K562 (cell line): ENCODE measurements at regions not wholly inside any gene's neighbourhood (a gene's known extent, or its start where the extent isn't known, plus 50 kb on each side); places are given as distances from the start of the nearest gene placed in this dataset.

Experiments used
- ATAC-seq: fragments of 200-7000 bp; cut with Tn5 transposase; 3 replicates; pipeline ENCODE4 v1.9.1; 2020; ENCODE audit warnings: moderate library complexity
- BruUV-seq: library from RNA; stranded (reverse); fragments of 400-500 nt; replicated peaks from 2 replicates; lab custom pipeline; 2021; lab: Mats Ljungman, UMichigan
- CTCF ChIA-PET: fragments of 300-600 bp; formaldehyde crosslinking; extraction: SDS; loops from one replicate; lab custom pipeline; 2021; ENCODE audit warnings: low intra/inter-chr PET ratio; lab: Yijun Ruan, JAX
- POLR2A ChIA-PET: fragments of 300-600, 350-650 bp; sonication (Branson Sonifier 250); formaldehyde crosslinking; extraction: SDS; loops from one replicate; lab custom pipeline; 2021; ENCODE audit warnings: antibody characterized with exemption, inconsistent platforms; lab: Yijun Ruan, JAX
- DNase-seq, 4 experiments: peaks; one replicate each; pipeline versions ENCODE4 v3.0.0 to v3.0.0-alpha.2; 2011 to 2018; ENCODE audit warnings: low spot score in 3 of 4, mixed read lengths in 3 of 4; ENCODE audit errors: extremely low read depth in 1 of 4
- FAIRE-seq: peaks from 2 replicates; lab custom pipeline; 2011; peaks lifted over from hg19 to GRCh38; lab: Jason Lieb, UNC
- H2AFZ ChIP-seq: 2 replicates; pipeline ENCODE4 v1.6.0; 2011; ENCODE audit warnings: low read depth, low read length, control low read depth, inconsistent platforms
- H3K27ac ChIP-seq: fragments of 200-600 bp; 3 replicates; pipeline ENCODE4 v1.8.0; 2011; ENCODE audit warnings: low read depth, mild to moderate bottlenecking, control low read depth, inconsistent platforms, low read length, moderate library complexity, mixed read lengths; ENCODE audit errors: extremely low read depth
- H3K27me3 ChIP-seq, 2 experiments: fragments of 300-600 bp in 1 of 2; 2 replicates in 1 of 2; 3 replicates in 1 of 2; pipeline versions ENCODE4 v1.6.0 to v1.8.0; 2011; ENCODE audit warnings: inconsistent platforms in 2 of 2, low read length in 2 of 2, mild to moderate bottlenecking in 1 of 2, mixed read lengths in 1 of 2, moderate library complexity in 1 of 2; ENCODE audit not compliant: control insufficient read depth in 2 of 2, insufficient read depth in 2 of 2
- H3K36me3 ChIP-seq: fragments of 300-600 bp; 3 replicates; pipeline ENCODE4 v1.8.0; 2011; ENCODE audit warnings: mild to moderate bottlenecking, low read length, inconsistent platforms; ENCODE audit not compliant: control insufficient read depth, insufficient read depth
- H3K4me1 ChIP-seq, 2 experiments: fragments of 200-600 bp in 1 of 2; replicated peaks in 1 of 2; 2 replicates in 1 of 2; 3 replicates in 1 of 2; pipeline versions ENCODE4 v1.5.1 to v1.8.0; 2011; ENCODE audit warnings: inconsistent platforms in 2 of 2, low read length in 2 of 2, mild to moderate bottlenecking in 1 of 2, mixed read lengths in 1 of 2, moderate library complexity in 1 of 2; ENCODE audit not compliant: control insufficient read depth in 2 of 2, insufficient read depth in 2 of 2
- H3K4me2 ChIP-seq: 2 replicates; pipeline ENCODE4 v1.6.1; 2011; ENCODE audit warnings: low read length, control low read depth, inconsistent platforms, mixed read lengths; ENCODE audit not compliant: insufficient read depth
- H3K4me3 ChIP-seq: fragments of 200-600 bp; sonication (generic), shearing (Covaris generic); 2 replicates; pipeline ENCODE4 v1.5.1; 2016; ENCODE audit warnings: control low read depth, inconsistent platforms
- H3K79me2 ChIP-seq: fragments of 200-600 bp; 3 replicates; pipeline ENCODE4 v1.8.0; 2011; ENCODE audit warnings: low read length, inconsistent platforms; ENCODE audit not compliant: control insufficient read depth, insufficient read depth
- H3K9ac ChIP-seq, 2 experiments: 2 replicates each; pipeline versions ENCODE4 v1.6.0 to v1.6.1; 2011; ENCODE audit warnings: low read depth in 2 of 2, low read length in 2 of 2, control low read depth in 1 of 2, inconsistent platforms in 1 of 2, mild to moderate bottlenecking in 1 of 2, mixed read lengths in 1 of 2; ENCODE audit not compliant: insufficient read depth in 1 of 2
- H3K9me1 ChIP-seq: one replicate; pipeline ENCODE4 v1.6.0; 2011; ENCODE audit warnings: inconsistent platforms, mild to moderate bottlenecking, low read length, moderate library complexity; ENCODE audit not compliant: control insufficient read depth, insufficient read depth
- H3K9me3 ChIP-seq: replicated peaks from 2 replicates; pipeline ENCODE4 v1.5.1; 2011; ENCODE audit warnings: low read depth, low read length, inconsistent platforms; ENCODE audit not compliant: control insufficient read depth, insufficient read depth
- H4K20me1 ChIP-seq: replicated peaks from 2 replicates; pipeline ENCODE4 v1.6.1; 2011; ENCODE audit warnings: low read length, inconsistent platforms, mixed read lengths; ENCODE audit not compliant: control insufficient read depth, insufficient read depth
- ADNP ChIP-seq: fragments of 200-800 bp; sonication (Bioruptor generic); IDR thresholded peaks from 2 replicates; pipeline ENCODE4 v1.6.1; 2016; ENCODE audit warnings: missing genetic modification characterization, missing compliant biosample characterization
- EP300 ChIP-seq: IDR thresholded peaks from 2 replicates; pipeline ENCODE4 v1.6.1; 2012; ENCODE audit warnings: low read length, improper control_type of control experiment
- MAZ ChIP-seq, 2 experiments: fragments of 450-650 bp in 1 of 2; sonication (generic) in 1 of 2; formaldehyde crosslinking; IDR thresholded peaks in 1 of 2; conservative IDR thresholded peaks in 1 of 2; 2 replicates each; pipeline versions ENCODE4 v1.4.0 to v1.5.0; 2020; ENCODE audit warnings: mild to moderate bottlenecking in 1 of 2, missing genetic modification reagents in 1 of 2
- MTA2 ChIP-seq: fragments of 450-650 bp; IDR thresholded peaks from 2 replicates; pipeline ENCODE4 v1.6.1; 2016; ENCODE audit warnings: low read depth
- NFE2 ChIP-seq: IDR thresholded peaks from 2 replicates; pipeline ENCODE4 v1.6.1; 2014; ENCODE audit warnings: antibody characterized with exemption, low read depth
- NFE2L1 ChIP-seq: fragments of 450-650 bp; IDR thresholded peaks from 2 replicates; pipeline ENCODE4 v1.6.1; 2016; ENCODE audit warnings: missing genetic modification characterization, low read depth, mild to moderate bottlenecking, missing compliant biosample characterization, moderate library complexity, borderline replicate concordance
- NFIC ChIP-seq: fragments of 450-650 bp; IDR thresholded peaks from 2 replicates; pipeline ENCODE4 v1.6.1; 2017; ENCODE audit warnings: mild to moderate bottlenecking, inconsistent platforms
- RBM34 ChIP-seq: fragments of 200-400 bp; formaldehyde crosslinking; IDR thresholded peaks from 2 replicates; pipeline ENCODE4 v1.6.1; 2018; ENCODE audit warnings: low read length, borderline replicate concordance; ENCODE audit not compliant: insufficient read depth
- RCOR1 ChIP-seq, 2 experiments: IDR thresholded peaks; 2 replicates each; pipeline ENCODE4 v1.6.1; 2012; ENCODE audit warnings: low read depth in 2 of 2, low read length in 2 of 2, borderline replicate concordance in 1 of 2, improper control_type of control experiment in 1 of 2
- ZC3H11A ChIP-seq: IDR thresholded peaks from 2 replicates; pipeline ENCODE4 v1.6.1; 2012; ENCODE audit warnings: low read depth, low read length, improper control_type of control experiment
- ZNF174 ChIP-seq: fragments of 250-450 bp; sonication (Bioruptor Pico); IDR thresholded peaks from 2 replicates; pipeline ENCODE4 v1.4.0; 2020; ENCODE audit warnings: mild to moderate bottlenecking
- ZNF699 ChIP-seq: fragments of 250-450 bp; sonication (Bioruptor Pico); IDR thresholded peaks from 2 replicates; pipeline ENCODE4 v1.8.0; 2021; ENCODE audit warnings: mild to moderate bottlenecking, moderate library complexity; ENCODE audit not compliant: insufficient replicate concordance
- WGBS: fragments of 100-300 bp; shearing (Covaris generic); methylation state at CpG from one replicate; pipeline ENCODE4 v1.1.6; 2016; ENCODE audit warnings: low coverage, mixed read lengths; ENCODE audit not compliant: insufficient coverage; ENCODE audit errors: missing lambda C conversion rate; 5-methylcytosine and 5-hydroxymethylcytosine counted together
- in situ Hi-C: fragments of 300-500 bp; cut with MboI; formaldehyde crosslinking; loops from 4 replicates; pipeline ENCODE4 v1.15.0; 2018; ENCODE audit warnings: inconsistent platforms, mixed read lengths
- intact Hi-C: fragments of 100-400 bp; cut with micrococcal nuclease; formaldehyde crosslinking; loops from 2 replicates; pipeline ENCODE4 v1.14.2; 2022
- TF ChIP-seq, protein P1 (sequence below), 2 experiments: fragments of 450-650 bp; conservative IDR thresholded peaks; 2 replicates each; pipeline ENCODE4 v1.6.1; 2017; ENCODE audit warnings: mild to moderate bottlenecking in 2 of 2, moderate library complexity in 2 of 2
- TF ChIP-seq, protein P2 (sequence below): fragments of 250-450 bp; sonication (Bioruptor Pico); IDR thresholded peaks from 2 replicates; pipeline ENCODE4 v1.8.0; 2022; ENCODE audit warnings: moderate library complexity, mild to moderate bottlenecking, inconsistent platforms
- TF ChIP-seq, protein P3 (sequence below): sonication (generic); formaldehyde crosslinking; IDR thresholded peaks from 2 replicates; pipeline ENCODE4 v1.8.1; 2022; ENCODE audit warnings: missing genetic modification reagents
- TF ChIP-seq, protein P4 (sequence below): fragments of 250-450 bp; sonication (Bioruptor Pico); IDR thresholded peaks from 2 replicates; pipeline ENCODE4 v1.5.0; 2021; ENCODE audit warnings: mild to moderate bottlenecking, borderline replicate concordance

DNA sequence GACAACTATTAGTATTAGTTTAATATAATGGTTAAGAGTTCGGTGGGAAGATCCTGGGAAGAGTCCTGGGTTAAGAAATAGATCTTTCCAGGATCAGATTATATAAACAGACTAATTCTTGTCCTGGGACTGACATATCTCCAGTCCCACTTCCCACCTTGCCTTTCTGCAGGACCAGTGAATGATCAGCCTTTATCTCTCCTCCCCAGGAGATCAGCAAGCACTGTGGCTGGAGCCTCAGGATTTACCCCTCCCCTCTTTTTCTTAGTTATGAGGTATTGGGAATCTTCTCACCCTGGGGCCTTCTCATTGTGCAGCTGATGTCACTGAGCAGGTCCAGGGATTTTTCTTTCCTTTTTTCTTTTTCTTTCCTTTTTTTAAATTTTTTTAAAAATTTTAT lies 135.7 kb upstream of the UMPS start (continued):
- peak; percentile 35; the same call in 1 of the 2 replicates for TF ChIP-seq EP300
- 0 out of 4 replicates have a peak, but pooled peaks of 1 of the 2 experiments have one; percentile 9 for TF ChIP-seq RCOR1 (IDR thresholded peaks at IDR 0.05; ENCODE audit: borderline replicate concordance in 1 of 2, low read depth in 2 of 2, low read length in 2 of 2)
- TF ChIP-seq ZNF174: no peak
- TF ChIP-seq ZC3H11A: no peak
- TF ChIP-seq MTA2: 0 out of 2 replicates have a peak, but pooled peaks have one; percentile 36
- TF ChIP-seq, all 486 proteins: peak for 13

DNA sequence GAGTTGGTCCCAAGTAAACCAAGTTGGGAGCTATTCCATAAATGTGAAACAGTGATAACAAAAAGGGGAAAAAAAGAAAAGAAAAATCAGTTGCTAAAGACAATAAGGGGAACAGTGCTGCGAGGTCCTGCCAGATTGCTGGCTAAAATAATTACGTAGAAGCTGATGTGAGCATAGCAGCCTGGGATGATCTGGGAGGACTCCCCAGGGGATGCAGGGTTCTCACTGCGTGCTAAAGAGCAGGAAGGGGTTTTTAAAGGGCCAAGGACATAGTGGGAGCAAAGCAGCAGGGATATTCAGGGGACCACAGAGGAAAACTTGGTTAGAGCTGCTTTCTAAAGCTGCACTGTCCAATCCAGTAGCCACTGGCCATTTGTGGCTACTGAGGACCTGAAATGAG lies 133.0 kb upstream of the UMPS start:
- DNase-seq: no peak
- in situ Hi-C loops: no loop called here
- ATAC-seq: no peak
- intact Hi-C loops: no loop called here
- ChIA-PET POLR2A (interaction anchor here (0.6 to 0.7 kb wide), 2 partner anchors 10 to 149 kb away, joined by 3 to 5 read pairs; no protein-coding TSS in a partner anchor), CTCF (no interaction called here)
- H3K4me3 ChIP-seq: no peak overlapping the region
- FAIRE-seq: no peak
- H3K79me2 ChIP-seq: 0 out of 3 replicates have a peak, but pooled peaks cover 2% of the 10 kb centered on the region
- no peaks in the 10 kb centered on the region for H3K9me3 ChIP-seq
- H3K27ac ChIP-seq: no peak overlapping the region
- no peaks in the 10 kb centered on the region for H3K36me3 ChIP-seq
- no peaks in the 10 kb centered on the region for H3K9me1 ChIP-seq
- no peaks in the 10 kb centered on the region for H4K20me1 ChIP-seq
- no peak overlapping the region for H3K9ac ChIP-seq
- no peak overlapping the region for H3K4me2 ChIP-seq
- BruUV-seq: no TSS peak
- 58% methylated on average over 2 of the region's 3 CpGs for WGBS
- peaks cover 0 to 18% of the 10 kb centered on the region in 2 experiments; a peak in 4 of 5 replicates for H3K4me1 ChIP-seq
- no peaks in the 10 kb centered on the region for H3K27me3 ChIP-seq
- no peak overlapping the region for H2AFZ ChIP-seq
- TF ChIP-seq, protein P1, sequence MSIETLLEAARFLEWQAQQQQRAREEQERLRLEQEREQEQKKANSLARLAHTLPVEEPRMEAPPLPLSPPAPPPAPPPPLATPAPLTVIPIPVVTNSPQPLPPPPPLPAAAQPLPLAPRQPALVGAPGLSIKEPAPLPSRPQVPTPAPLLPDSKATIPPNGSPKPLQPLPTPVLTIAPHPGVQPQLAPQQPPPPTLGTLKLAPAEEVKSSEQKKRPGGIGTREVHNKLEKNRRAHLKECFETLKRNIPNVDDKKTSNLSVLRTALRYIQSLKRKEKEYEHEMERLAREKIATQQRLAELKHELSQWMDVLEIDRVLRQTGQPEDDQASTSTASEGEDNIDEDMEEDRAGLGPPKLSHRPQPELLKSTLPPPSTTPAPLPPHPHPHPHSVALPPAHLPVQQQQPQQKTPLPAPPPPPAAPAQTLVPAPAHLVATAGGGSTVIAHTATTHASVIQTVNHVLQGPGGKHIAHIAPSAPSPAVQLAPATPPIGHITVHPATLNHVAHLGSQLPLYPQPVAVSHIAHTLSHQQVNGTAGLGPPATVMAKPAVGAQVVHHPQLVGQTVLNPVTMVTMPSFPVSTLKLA (conservative IDR thresholded peaks at IDR 0.05): no peak
- no peak for TF ChIP-seq ADNP (tag)
- TF ChIP-seq NFE2L1: no peak
- TF ChIP-seq ZNF699 (CRISPR knock-in tag): no peak
- no peak for TF ChIP-seq NFE2
- no peak for TF ChIP-seq RBM34
- TF ChIP-seq, protein P2, sequence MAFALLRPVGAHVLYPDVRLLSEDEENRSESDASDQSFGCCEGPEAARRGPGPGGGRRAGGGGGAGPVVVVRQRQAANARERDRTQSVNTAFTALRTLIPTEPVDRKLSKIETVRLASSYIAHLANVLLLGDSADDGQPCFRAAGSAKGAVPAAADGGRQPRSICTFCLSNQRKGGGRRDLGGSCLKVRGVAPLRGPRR (CRISPR knock-in tag): no peak
- TF ChIP-seq, protein P3, sequence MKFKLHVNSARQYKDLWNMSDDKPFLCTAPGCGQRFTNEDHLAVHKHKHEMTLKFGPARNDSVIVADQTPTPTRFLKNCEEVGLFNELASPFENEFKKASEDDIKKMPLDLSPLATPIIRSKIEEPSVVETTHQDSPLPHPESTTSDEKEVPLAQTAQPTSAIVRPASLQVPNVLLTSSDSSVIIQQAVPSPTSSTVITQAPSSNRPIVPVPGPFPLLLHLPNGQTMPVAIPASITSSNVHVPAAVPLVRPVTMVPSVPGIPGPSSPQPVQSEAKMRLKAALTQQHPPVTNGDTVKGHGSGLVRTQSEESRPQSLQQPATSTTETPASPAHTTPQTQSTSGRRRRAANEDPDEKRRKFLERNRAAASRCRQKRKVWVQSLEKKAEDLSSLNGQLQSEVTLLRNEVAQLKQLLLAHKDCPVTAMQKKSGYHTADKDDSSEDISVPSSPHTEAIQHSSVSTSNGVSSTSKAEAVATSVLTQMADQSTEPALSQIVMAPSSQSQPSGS: no peak
- TF ChIP-seq MAZ (CRISPR knock-in tag; conservative IDR thresholded peaks at IDR 0.05 in 1 of 2, IDR thresholded peaks at IDR 0.05 in 1 of 2): no peak
- TF ChIP-seq NFIC: no peak
- TF ChIP-seq, protein P4, sequence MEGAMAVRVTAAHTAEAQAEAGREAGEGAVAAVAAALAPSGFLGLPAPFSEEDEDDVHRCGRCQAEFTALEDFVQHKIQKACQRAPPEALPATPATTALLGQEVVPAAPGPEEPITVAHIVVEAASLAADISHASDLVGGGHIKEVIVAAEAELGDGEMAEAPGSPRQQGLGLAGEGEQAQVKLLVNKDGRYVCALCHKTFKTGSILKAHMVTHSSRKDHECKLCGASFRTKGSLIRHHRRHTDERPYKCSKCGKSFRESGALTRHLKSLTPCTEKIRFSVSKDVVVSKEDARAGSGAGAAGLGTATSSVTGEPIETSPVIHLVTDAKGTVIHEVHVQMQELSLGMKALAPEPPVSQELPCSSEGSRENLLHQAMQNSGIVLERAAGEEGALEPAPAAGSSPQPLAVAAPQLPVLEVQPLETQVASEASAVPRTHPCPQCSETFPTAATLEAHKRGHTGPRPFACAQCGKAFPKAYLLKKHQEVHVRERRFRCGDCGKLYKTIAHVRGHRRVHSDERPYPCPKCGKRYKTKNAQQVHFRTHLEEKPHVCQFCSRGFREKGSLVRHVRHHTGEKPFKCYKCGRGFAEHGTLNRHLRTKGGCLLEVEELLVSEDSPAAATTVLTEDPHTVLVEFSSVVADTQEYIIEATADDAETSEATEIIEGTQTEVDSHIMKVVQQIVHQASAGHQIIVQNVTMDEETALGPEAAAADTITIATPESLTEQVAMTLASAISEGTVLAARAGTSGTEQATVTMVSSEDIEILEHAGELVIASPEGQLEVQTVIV (CRISPR knock-in tag): no peak
